SK-N-SH treated with all-trans-retinoic acid at 6 μM for 48 hours (cell line): ENCODE measurements at regions not wholly inside any gene's neighbourhood (a gene's known extent, or its start where the extent isn't known, plus 50 kb on each side); places are given as distances from the start of the nearest gene placed in this dataset.

Source experiments
- ATAC-seq: fragments of 200-7000 bp; cut with Tn5 transposase; 3 replicates; pipeline ENCODE4 v1.9.1; 2020; ENCODE audit warnings: mild to moderate bottlenecking, moderate library complexity
- ARNTL ChIP-seq: fragments of 450-650 bp; formaldehyde crosslinking; IDR thresholded peaks from 2 replicates; pipeline ENCODE4 v1.5.0; 2020; ENCODE audit warnings: low read depth, mild to moderate bottlenecking, moderate library complexity, borderline replicate concordance
- BACH2 ChIP-seq: fragments of 250-450 bp; sonication (Bioruptor Pico); IDR thresholded peaks from 2 replicates; pipeline ENCODE4 v1.9.0; 2021; ENCODE audit warnings: mild to moderate bottlenecking, borderline replicate concordance
- CREB5 ChIP-seq: fragments of 250-450 bp; sonication (Bioruptor Pico); IDR thresholded peaks from 2 replicates; pipeline ENCODE4 v1.5.1; 2020; ENCODE audit warnings: low read depth, mild to moderate bottlenecking, moderate library complexity
- CSDC2 ChIP-seq: fragments of 250-450 bp; sonication (Bioruptor Pico); IDR thresholded peaks from 2 replicates; pipeline ENCODE4 v1.5.0; 2020; ENCODE audit warnings: mild to moderate bottlenecking, moderate library complexity
- CSRNP3 ChIP-seq: fragments of 250-450 bp; sonication (Bioruptor Pico); IDR thresholded peaks from 2 replicates; pipeline ENCODE4 v1.5.1; 2021; ENCODE audit warnings: mild to moderate bottlenecking, moderate library complexity
- ESRRG ChIP-seq: fragments of 250-450 bp; sonication (Bioruptor Pico); IDR thresholded peaks from 2 replicates; pipeline ENCODE4 v1.6.1; 2021; ENCODE audit warnings: mild to moderate bottlenecking
- ISL1 ChIP-seq: fragments of 250-450 bp; sonication (Bioruptor Pico); IDR thresholded peaks from 2 replicates; pipeline ENCODE4 v2.1.2; 2022; ENCODE audit warnings: mild to moderate bottlenecking, moderate library complexity
- OSR1 ChIP-seq: fragments of 250-450 bp; sonication (Bioruptor Pico); IDR thresholded peaks from 2 replicates; pipeline ENCODE4 v1.8.0; 2022; ENCODE audit warnings: moderate library complexity, mild to moderate bottlenecking, inconsistent platforms
- POU6F1 ChIP-seq: fragments of 250-450 bp; sonication (Bioruptor Pico); IDR thresholded peaks from 2 replicates; pipeline ENCODE4 v1.8.0; 2021; ENCODE audit warnings: low read depth, mild to moderate bottlenecking, moderate library complexity, borderline replicate concordance
- PPARA ChIP-seq: fragments of 250-450 bp; sonication (Bioruptor Pico); IDR thresholded peaks from 2 replicates; pipeline ENCODE4 v1.5.0; 2020; ENCODE audit warnings: mild to moderate bottlenecking, borderline replicate concordance
- RARB ChIP-seq: fragments of 250-450 bp; sonication (Bioruptor Pico); IDR thresholded peaks from 2 replicates; pipeline ENCODE4 v1.8.0; 2021; ENCODE audit warnings: mild to moderate bottlenecking, moderate library complexity
- SNAI2 ChIP-seq: fragments of 250-450 bp; sonication (Bioruptor Pico); IDR thresholded peaks from 2 replicates; pipeline ENCODE4 v1.5.0; 2020; ENCODE audit warnings: mild to moderate bottlenecking, moderate library complexity
- TCF4 ChIP-seq: fragments of 250-450 bp; sonication (Bioruptor Pico); IDR thresholded peaks from 2 replicates; pipeline ENCODE4 v1.8.0; 2021; ENCODE audit warnings: mild to moderate bottlenecking, moderate library complexity, borderline replicate concordance
- TOX ChIP-seq: fragments of 250-450 bp; sonication (Bioruptor Pico); IDR thresholded peaks from 2 replicates; pipeline ENCODE4 v1.8.0; 2021; ENCODE audit warnings: mild to moderate bottlenecking, moderate library complexity, borderline replicate concordance
- ZC3H10 ChIP-seq: fragments of 250-450 bp; sonication (Bioruptor Pico); IDR thresholded peaks from 2 replicates; pipeline ENCODE4 v1.5.1; 2021; ENCODE audit warnings: mild to moderate bottlenecking, moderate library complexity
- ZFP3 ChIP-seq: fragments of 250-450 bp; sonication (Bioruptor Pico); IDR thresholded peaks from 2 replicates; pipeline ENCODE4 v1.5.0; 2020; ENCODE audit warnings: mild to moderate bottlenecking, moderate library complexity
- ZFP30 ChIP-seq: fragments of 450-650 bp; formaldehyde crosslinking; IDR thresholded peaks from 2 replicates; pipeline ENCODE4 v1.5.0; 2022; ENCODE audit warnings: mild to moderate bottlenecking, moderate library complexity
- ZNF565 ChIP-seq: fragments of 450-650 bp; formaldehyde crosslinking; conservative IDR thresholded peaks from 2 replicates; pipeline ENCODE4 v1.5.0; 2020; ENCODE audit warnings: low read depth, mild to moderate bottlenecking, moderate library complexity
- ZNF70 ChIP-seq: fragments of 450-650 bp; formaldehyde crosslinking; IDR thresholded peaks from 2 replicates; pipeline ENCODE4 v1.5.0; 2020; ENCODE audit warnings: mild to moderate bottlenecking, moderate library complexity
- ZNF8 ChIP-seq: fragments of 450-650 bp; formaldehyde crosslinking; IDR thresholded peaks from 2 replicates; pipeline ENCODE4 v1.5.0; 2020; ENCODE audit warnings: mild to moderate bottlenecking, moderate library complexity

- TF ChIP-seq CREB5 (CRISPR knock-in tag) (no peak), CSRNP3 (no peak), SNAI2 (CRISPR knock-in tag) (no peak), CSDC2 (CRISPR knock-in tag) (no peak), ISL1 (CRISPR knock-in tag) (no peak), TOX (CRISPR knock-in tag) (no peak), ZNF8 (CRISPR knock-in tag) (no peak), ZNF70 (CRISPR knock-in tag) (no peak), ARNTL (CRISPR knock-in tag) (no peak), RARB (CRISPR knock-in tag) (no peak), ZFP30 (CRISPR knock-in tag) (no peak)
These were observed 98.3 kb upstream of the FGGY start (continued) for GRCh38 chr1:59198564-59198963.

GRCh38 chr1:59199147-59199546, 97.7 kb upstream of the FGGY start:
- no peak for ATAC-seq
- no peak for TF ChIP-seq ISL1 (CRISPR knock-in tag)
- no peak for TF ChIP-seq ZFP3 (CRISPR knock-in tag)
- TF ChIP-seq TOX (CRISPR knock-in tag): no peak
- no peak for TF ChIP-seq ESRRG (CRISPR knock-in tag)
- no peak for TF ChIP-seq OSR1 (CRISPR knock-in tag)
- no peak for TF ChIP-seq ZNF565 (CRISPR knock-in tag)
- TF ChIP-seq CSDC2 (CRISPR knock-in tag): no peak
- no peak for TF ChIP-seq ZNF8 (CRISPR knock-in tag)
- TF ChIP-seq POU6F1 (CRISPR knock-in tag): no peak
- no peak for TF ChIP-seq PPARA
- no peak for TF ChIP-seq CSRNP3

- TF ChIP-seq POU6F1 (CRISPR knock-in tag) (no peak), ZNF70 (CRISPR knock-in tag) (no peak), ZC3H10 (CRISPR knock-in tag) (no peak), CSDC2 (CRISPR knock-in tag) (no peak), ZFP3 (CRISPR knock-in tag) (no peak), CSRNP3 (no peak), ZNF565 (CRISPR knock-in tag) (no peak), SNAI2 (CRISPR knock-in tag) (no peak)
- no peak for ATAC-seq
These were observed 97.0 kb upstream of the FGGY start for GRCh38 chr1:59199719-59200376.

GRCh38 chr1:59201341-59201740, 95.6 kb upstream of the FGGY start:
- ATAC-seq: no peak
- TF ChIP-seq ARNTL (CRISPR knock-in tag): no peak
- no peak for TF ChIP-seq ZNF8 (CRISPR knock-in tag)
- no peak for TF ChIP-seq TOX (CRISPR knock-in tag)
- no peak for TF ChIP-seq OSR1 (CRISPR knock-in tag)
- no peak for TF ChIP-seq TCF4 (CRISPR knock-in tag)
- no peak for TF ChIP-seq CSRNP3
- TF ChIP-seq RARB (CRISPR knock-in tag): no peak
- TF ChIP-seq BACH2: no peak
- TF ChIP-seq PPARA: no peak
- no peak for TF ChIP-seq SNAI2 (CRISPR knock-in tag)
- TF ChIP-seq CSDC2 (CRISPR knock-in tag): no peak
